ENCODE measurements at regions not wholly inside any gene's neighbourhood (a gene's known extent, or its start where the extent isn't known, plus 50 kb on each side); places are given as distances from the start of the nearest gene placed in this dataset.
A peak's percentile ranks its signal among the peaks of the same experiment; 100 is the strongest.

DNA sequence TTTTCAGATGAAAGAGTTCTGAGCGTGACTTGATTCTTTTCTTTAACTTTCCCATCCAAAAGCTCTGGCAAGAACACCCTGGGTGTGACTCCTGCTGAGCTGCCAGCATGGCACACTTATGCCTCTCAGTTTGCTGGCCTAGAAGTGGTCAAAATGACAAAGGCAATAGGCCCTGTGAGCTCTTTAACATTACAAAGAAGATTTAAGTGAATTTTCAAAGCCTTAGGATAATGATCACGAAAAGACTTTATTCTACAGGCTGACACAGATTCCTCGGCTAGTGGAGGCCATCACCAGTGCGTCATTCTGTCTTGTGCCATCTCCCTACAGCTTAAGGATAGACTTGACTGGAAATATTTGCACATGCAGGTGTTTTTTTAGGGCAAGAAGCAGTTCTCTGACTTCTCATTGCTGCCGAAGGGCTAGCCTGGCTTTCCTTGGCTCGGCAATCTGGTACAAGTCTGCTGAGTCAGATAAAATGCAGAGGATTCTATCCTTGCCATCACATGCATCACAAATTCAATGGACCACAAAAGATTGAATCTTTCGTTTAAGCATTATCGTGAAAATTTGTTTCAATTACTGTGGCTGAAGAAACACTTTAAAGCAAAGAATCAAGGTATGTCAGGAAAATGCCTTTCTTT lies 311.5 kb downstream of the COX7C start:
- Histone ChIP-seq H3K36me3 (ENCODE audit: control insufficient read depth, insufficient read depth, low read length) (no peaks in the 10 kb centered on the region), H3K9me3 (ENCODE audit: control insufficient read depth, low read length) (no peaks in the 10 kb centered on the region), H3K4me3 (ENCODE audit: low read depth, low read length) (no peak overlapping the region), H3K79me2 (no peaks in the 10 kb centered on the region), H3K4me1 (no peaks in the 10 kb centered on the region), H3K4me2 (ENCODE audit: low read length) (no peak overlapping the region), H3K27me3 (ENCODE audit: control insufficient read depth, insufficient read depth, low read length) (no peaks in the 10 kb centered on the region), H3K9ac (no peak overlapping the region), H3K27ac (no peak overlapping the region), H2AFZ (peak overlapping the region; percentile 17)
- no peak for TF ChIP-seq CTCF (IDR thresholded peaks at IDR 0.05)

DNA sequence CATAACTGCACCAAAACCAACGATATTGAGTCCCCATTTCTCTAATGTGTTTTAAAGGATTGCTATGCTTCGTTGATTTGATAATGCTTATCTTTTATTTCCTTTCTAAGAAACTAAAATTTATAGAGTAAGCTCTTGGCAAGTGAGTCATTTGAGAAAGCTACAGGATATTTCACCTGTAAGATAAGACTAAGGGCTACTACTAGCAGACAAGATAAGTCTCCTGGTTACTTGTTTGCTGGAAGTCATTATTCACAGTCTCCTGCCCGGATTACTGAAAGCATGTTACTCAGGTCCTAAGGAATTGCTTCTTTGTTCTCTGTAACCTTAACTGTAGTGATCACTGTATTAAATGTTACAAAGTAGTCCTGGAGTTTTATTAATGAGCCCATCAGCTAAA lies 315.9 kb upstream of the RASA1 start:
- Histone ChIP-seq H3K9ac (no peak overlapping the region), H3K79me2 (no peaks in the 10 kb centered on the region), H3K4me2 (ENCODE audit: low read length) (no peak overlapping the region), H3K27ac (no peak overlapping the region), H3K4me1 (no peaks in the 10 kb centered on the region), H3K9me3 (ENCODE audit: control insufficient read depth, low read length) (no peaks in the 10 kb centered on the region), H3K27me3 (ENCODE audit: control insufficient read depth, insufficient read depth, low read length) (no peaks in the 10 kb centered on the region), H2AFZ (no peak overlapping the region), H3K4me3 (ENCODE audit: low read depth, low read length) (no peak overlapping the region), H3K36me3 (ENCODE audit: control insufficient read depth, insufficient read depth, low read length) (no peaks in the 10 kb centered on the region)
- TF ChIP-seq CTCF (IDR thresholded peaks at IDR 0.05): no peak

DNA sequence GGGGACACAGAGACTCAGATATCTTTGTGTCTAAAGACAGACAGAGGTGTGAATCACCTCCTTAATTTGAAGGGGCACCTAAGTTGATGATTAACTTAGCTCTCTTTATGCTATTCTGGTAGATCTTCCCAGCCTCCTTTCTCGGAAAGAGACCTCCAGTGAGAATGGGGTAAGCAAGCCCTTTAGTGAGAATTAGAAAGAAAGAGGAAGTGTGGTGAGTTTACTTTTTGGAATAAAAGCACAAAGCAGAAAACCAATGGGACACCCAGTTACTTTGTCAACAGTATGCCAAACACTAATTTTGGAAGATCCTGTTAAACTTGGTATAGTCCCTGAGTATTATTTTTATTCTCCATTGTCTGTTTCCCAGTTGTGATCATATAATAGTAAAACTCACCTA lies 302.8 kb upstream of the RASA1 start:
- H3K4me2 ChIP-seq (ENCODE audit: low read length): no peak overlapping the region
- no peaks in the 10 kb centered on the region for H3K4me1 ChIP-seq
- no peak overlapping the region for H3K27ac ChIP-seq
- no peak for TF ChIP-seq CTCF (IDR thresholded peaks at IDR 0.05)
- H3K27me3 ChIP-seq (ENCODE audit: control insufficient read depth, insufficient read depth, low read length): no peaks in the 10 kb centered on the region
- H3K9ac ChIP-seq: no peak overlapping the region
- H3K9me3 ChIP-seq (ENCODE audit: control insufficient read depth, low read length): no peaks in the 10 kb centered on the region
- H3K4me3 ChIP-seq (ENCODE audit: low read depth, low read length): no peak overlapping the region
- H3K36me3 ChIP-seq (ENCODE audit: control insufficient read depth, insufficient read depth, low read length): no peaks in the 10 kb centered on the region
- no peak overlapping the region for H2AFZ ChIP-seq
- H3K79me2 ChIP-seq: no peaks in the 10 kb centered on the region

DNA sequence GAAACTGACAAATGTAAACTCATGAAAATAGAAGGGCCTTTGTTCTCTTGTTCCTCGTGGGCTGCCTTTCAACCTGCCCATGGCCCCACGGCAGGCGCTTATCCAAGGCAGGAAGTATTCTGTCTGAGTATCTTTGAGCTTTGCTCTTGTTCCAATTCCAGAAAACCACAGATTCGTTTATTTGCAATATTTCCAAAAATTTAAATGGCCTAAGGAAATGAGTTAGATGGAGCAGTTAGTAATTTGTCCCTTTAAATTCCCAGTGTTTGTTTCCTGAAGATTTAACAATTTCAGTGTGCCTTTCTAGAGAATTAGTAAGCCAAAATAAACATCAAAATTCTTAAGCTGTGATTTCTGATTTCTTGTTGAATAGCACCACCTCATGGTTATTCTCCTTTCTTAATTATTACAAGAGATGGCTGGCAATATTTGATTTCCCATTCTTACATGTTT lies 299.4 kb upstream of the RASA1 start:
- H3K36me3 ChIP-seq (ENCODE audit: control insufficient read depth, insufficient read depth, low read length): no peaks in the 10 kb centered on the region
- no peaks in the 10 kb centered on the region for H3K9me3 ChIP-seq (ENCODE audit: control insufficient read depth, low read length)
- no peaks in the 10 kb centered on the region for H3K27me3 ChIP-seq (ENCODE audit: control insufficient read depth, insufficient read depth, low read length)
- no peak overlapping the region for H3K27ac ChIP-seq
- H3K4me3 ChIP-seq (ENCODE audit: low read depth, low read length): no peak overlapping the region
- H3K4me1 ChIP-seq: no peaks in the 10 kb centered on the region
- H3K79me2 ChIP-seq: no peaks in the 10 kb centered on the region
- no peak overlapping the region for H3K4me2 ChIP-seq (ENCODE audit: low read length)
- no peak for TF ChIP-seq CTCF (IDR thresholded peaks at IDR 0.05)
- no peak overlapping the region for H2AFZ ChIP-seq
- no peak overlapping the region for H3K9ac ChIP-seq

DNA sequence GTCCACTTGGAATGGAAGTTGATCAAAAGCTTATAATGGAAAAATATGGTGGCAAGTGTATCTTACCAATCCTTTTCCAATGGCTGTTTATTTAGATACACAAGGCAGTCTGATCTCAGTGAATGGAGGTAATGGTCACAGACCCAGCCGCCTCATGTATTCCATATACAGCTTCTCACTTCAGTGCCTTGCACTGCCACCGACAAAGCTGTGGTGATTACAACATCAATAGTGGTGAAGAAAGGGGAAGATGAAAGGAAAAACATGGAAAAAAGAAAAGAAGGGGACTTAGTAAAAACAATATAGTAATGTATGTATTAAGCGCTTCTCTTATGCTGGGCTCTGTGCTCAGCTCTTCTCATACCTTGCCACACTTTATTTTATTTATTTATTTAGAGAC lies 297.3 kb upstream of the RASA1 start:
- Histone ChIP-seq H3K9ac (no peak overlapping the region), H3K79me2 (no peaks in the 10 kb centered on the region), H3K27me3 (ENCODE audit: control insufficient read depth, insufficient read depth, low read length) (no peaks in the 10 kb centered on the region), H3K4me3 (ENCODE audit: low read depth, low read length) (no peak overlapping the region), H3K4me1 (no peaks in the 10 kb centered on the region), H3K4me2 (ENCODE audit: low read length) (no peak overlapping the region), H3K36me3 (ENCODE audit: control insufficient read depth, insufficient read depth, low read length) (no peaks in the 10 kb centered on the region), H2AFZ (no peak overlapping the region), H3K27ac (no peak overlapping the region), H3K9me3 (ENCODE audit: control insufficient read depth, low read length) (no peaks in the 10 kb centered on the region)
- TF ChIP-seq CTCF (IDR thresholded peaks at IDR 0.05): no peak

Measured in parathyroid adenoma (tissue), 2 donors.